ENCODE measurements at regions not wholly inside any gene's neighbourhood (a gene's known extent, or its start where the extent isn't known, plus 50 kb on each side); places are given as distances from the start of the nearest gene placed in this dataset.

GRCh38 chr18:60019463-60019840 lies 119.7 kb downstream of the PMAIP1 start:
- TF ChIP-seq, protein P1, sequence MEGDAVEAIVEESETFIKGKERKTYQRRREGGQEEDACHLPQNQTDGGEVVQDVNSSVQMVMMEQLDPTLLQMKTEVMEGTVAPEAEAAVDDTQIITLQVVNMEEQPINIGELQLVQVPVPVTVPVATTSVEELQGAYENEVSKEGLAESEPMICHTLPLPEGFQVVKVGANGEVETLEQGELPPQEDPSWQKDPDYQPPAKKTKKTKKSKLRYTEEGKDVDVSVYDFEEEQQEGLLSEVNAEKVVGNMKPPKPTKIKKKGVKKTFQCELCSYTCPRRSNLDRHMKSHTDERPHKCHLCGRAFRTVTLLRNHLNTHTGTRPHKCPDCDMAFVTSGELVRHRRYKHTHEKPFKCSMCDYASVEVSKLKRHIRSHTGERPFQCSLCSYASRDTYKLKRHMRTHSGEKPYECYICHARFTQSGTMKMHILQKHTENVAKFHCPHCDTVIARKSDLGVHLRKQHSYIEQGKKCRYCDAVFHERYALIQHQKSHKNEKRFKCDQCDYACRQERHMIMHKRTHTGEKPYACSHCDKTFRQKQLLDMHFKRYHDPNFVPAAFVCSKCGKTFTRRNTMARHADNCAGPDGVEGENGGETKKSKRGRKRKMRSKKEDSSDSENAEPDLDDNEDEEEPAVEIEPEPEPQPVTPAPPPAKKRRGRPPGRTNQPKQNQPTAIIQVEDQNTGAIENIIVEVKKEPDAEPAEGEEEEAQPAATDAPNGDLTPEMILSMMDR (IDR thresholded peaks at IDR 0.05) = no peak
- no peak for TF ChIP-seq POLR2A (IDR thresholded peaks at IDR 0.05)
